Right lobe of liver (tissue), 6 donors: ENCODE measurements at regions not wholly inside any gene's neighbourhood (a gene's known extent, or its start where the extent isn't known, plus 50 kb on each side); places are given as distances from the start of the nearest gene placed in this dataset.

Experiments used
- ATAC-seq, 4 donors: fragments of 200-7000 bp; cut with Tn5 transposase; one replicate each; pipeline ENCODE4 v1.9.1; 2020; ENCODE audit warnings: mild to moderate bottlenecking in 4 of 4, moderate library complexity in 4 of 4
- DNase-seq, 3 donors: peaks; one replicate each; pipeline ENCODE4 v3.0.0-alpha.2; 2020
- H3K27ac ChIP-seq, 3 donors: fragments of 200-600 bp; one replicate each; pipeline ENCODE4 v1.8.0; 2022
- H3K27me3 ChIP-seq, 2 donors: fragments of 200-600 bp; one replicate each; pipeline ENCODE4 v1.8.0; 2022
- H3K36me3 ChIP-seq, 4 donors: fragments of 200-600 bp; sonication (generic) in 1 of 4; one replicate each; pipeline versions ENCODE4 v1.5.1 to v1.8.0; 2017 to 2022; ENCODE audit warnings: control low read depth in 1 of 4
- H3K4me1 ChIP-seq, 4 donors: fragments of 200-600 bp; sonication (generic) in 1 of 4; one replicate each; pipeline versions ENCODE4 v1.5.1 to v1.8.0; 2017 to 2022; ENCODE audit warnings: control low read depth in 1 of 4
- H3K4me3 ChIP-seq, 3 donors: fragments of 200-600 bp; one replicate each; pipeline ENCODE4 v1.8.0; 2022
- H3K9me3 ChIP-seq, 4 donors: fragments of 200-600 bp; sonication (generic) in 1 of 4; one replicate each; pipeline versions ENCODE4 v1.5.1 to v1.8.0; 2017 to 2022; ENCODE audit warnings: control low read depth in 1 of 4
- POLR2A ChIP-seq: fragments of 450-650 bp; IDR thresholded peaks from one replicate; pipeline ENCODE4 v1.6.1; 2017; ENCODE audit warnings: antibody characterized with exemption, mild to moderate bottlenecking
- WGBS: methylation state at CpG from one replicate; pipeline ENCODE4 v1.1.6; 2018; ENCODE audit warnings: low coverage, low lambda C conversion rate; ENCODE audit not compliant: insufficient coverage; ENCODE audit errors: missing lambda C conversion rate; 5-methylcytosine and 5-hydroxymethylcytosine counted together
- intact Hi-C, 2 donors: fragments of 100-400 bp; cut with DNase I; formaldehyde crosslinking; loops; one replicate each; pipeline versions ENCODE4 v1.11.2 to v1.14.1; 2022
- TF ChIP-seq, protein P1 (sequence below), 4 donors: fragments of 200-600 bp in 3 of 4; fragments of 450-650 bp in 1 of 4; IDR thresholded peaks; one replicate each; pipeline versions ENCODE4 v1.5.1 to v1.8.0; 2016 to 2022; ENCODE audit warnings: antibody characterized with exemption in 4 of 4, mild to moderate bottlenecking in 2 of 4
- donor health status: DM: no; HTN: yes; CAD: no.
- donor health status: DM: no; HTN: no; CAD: no.
- donor health status: DM: no; HTN: no; CAD: no.
- donor health status: DM: no; HTN: yes; CAD: no.
- donor health status: DM: no; HTN: yes; CAD: no.

DNA sequence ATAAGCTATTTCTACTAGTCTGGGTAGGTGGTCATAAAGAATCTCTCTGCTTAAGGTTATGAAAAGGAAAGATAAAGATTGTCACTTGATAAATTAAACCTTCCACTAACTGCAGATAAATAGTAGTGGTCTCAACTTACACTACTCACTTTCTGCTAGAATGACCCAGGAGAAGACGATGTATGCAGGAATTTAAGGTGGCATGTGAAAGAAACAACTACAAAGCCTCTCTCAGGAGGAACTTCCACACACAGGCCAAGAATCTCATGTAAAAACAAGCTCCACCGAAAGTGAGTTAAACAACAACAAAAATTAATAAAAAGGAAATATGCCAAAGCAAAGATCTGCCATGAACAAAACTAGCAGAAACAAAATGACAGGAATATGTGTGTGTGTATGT is 165.4 kb downstream of the CDC14C start:
- no peaks in the 10 kb centered on the region for H3K27me3 ChIP-seq
- DNase-seq (no peak), ATAC-seq (no peak)
- no peaks in the 10 kb centered on the region for H3K9me3 ChIP-seq
- H3K4me1 ChIP-seq: no peaks in the 10 kb centered on the region
- WGBS: 16% methylated on average over 2 of the region's 2 CpGs
- no peak overlapping the region for H3K4me3 ChIP-seq
- intact Hi-C loops: no loop called here
- TF ChIP-seq POLR2A: no peak
- TF ChIP-seq, protein P1, sequence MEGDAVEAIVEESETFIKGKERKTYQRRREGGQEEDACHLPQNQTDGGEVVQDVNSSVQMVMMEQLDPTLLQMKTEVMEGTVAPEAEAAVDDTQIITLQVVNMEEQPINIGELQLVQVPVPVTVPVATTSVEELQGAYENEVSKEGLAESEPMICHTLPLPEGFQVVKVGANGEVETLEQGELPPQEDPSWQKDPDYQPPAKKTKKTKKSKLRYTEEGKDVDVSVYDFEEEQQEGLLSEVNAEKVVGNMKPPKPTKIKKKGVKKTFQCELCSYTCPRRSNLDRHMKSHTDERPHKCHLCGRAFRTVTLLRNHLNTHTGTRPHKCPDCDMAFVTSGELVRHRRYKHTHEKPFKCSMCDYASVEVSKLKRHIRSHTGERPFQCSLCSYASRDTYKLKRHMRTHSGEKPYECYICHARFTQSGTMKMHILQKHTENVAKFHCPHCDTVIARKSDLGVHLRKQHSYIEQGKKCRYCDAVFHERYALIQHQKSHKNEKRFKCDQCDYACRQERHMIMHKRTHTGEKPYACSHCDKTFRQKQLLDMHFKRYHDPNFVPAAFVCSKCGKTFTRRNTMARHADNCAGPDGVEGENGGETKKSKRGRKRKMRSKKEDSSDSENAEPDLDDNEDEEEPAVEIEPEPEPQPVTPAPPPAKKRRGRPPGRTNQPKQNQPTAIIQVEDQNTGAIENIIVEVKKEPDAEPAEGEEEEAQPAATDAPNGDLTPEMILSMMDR (IDR thresholded peaks at IDR 0.05): no peak
- H3K27ac ChIP-seq: no peak overlapping the region
- no peaks in the 10 kb centered on the region for H3K36me3 ChIP-seq

DNA sequence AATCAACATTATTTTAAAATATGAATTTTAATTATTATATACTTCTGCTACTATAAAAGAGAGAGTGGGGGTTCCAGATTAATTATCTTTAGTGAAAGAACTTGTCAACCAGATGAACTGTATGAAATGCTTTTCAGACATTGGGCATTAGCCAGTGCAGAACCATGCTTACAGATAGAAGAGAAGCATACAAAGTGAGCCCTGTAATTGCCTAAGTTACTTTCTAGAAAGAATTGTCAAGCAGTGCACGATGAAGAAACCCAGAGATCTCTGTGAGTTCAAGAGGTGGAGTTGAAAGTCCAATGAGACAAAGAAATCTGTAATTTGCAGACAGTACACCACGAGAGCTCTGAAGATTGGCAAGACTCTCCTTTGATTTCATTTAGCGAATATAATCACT is 166.7 kb downstream of the CDC14C start:
- ATAC-seq (no peak), DNase-seq (no peak)
- TF ChIP-seq, protein P1 (IDR thresholded peaks at IDR 0.05): no peak
- no peak for TF ChIP-seq POLR2A
- intact Hi-C loops: no loop called here
- no peaks in the 10 kb centered on the region for H3K4me1 ChIP-seq
- H3K27me3 ChIP-seq: no peaks in the 10 kb centered on the region
- 40% methylated on average over 3 of the region's 3 CpGs for WGBS
- H3K4me3 ChIP-seq: no peak overlapping the region
- H3K36me3 ChIP-seq: no peaks in the 10 kb centered on the region
- no peaks in the 10 kb centered on the region for H3K9me3 ChIP-seq
- H3K27ac ChIP-seq: no peak overlapping the region

DNA sequence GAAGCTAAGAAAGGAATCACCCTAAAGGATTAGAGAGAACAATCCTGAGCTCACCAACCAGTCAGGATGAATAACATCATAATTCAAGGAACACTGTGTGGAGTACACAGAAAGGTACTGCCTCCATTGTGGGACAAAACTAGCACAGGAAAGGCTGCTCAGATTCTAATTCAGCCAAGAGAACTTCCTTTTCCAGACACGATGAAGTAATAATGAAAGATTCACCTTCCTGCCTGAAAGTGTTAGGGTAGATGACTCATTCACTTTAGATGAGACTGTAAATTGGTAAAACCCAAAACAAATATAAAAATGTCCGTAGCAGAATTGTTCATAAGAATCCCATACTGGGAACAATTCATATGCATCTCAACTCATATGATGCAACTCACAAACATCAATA is 167.2 kb downstream of the CDC14C start:
- intact Hi-C loops: no loop called here
- DNase-seq: no peak
- 29% methylated on average over 2 of the region's 2 CpGs for WGBS
- Histone ChIP-seq H3K9me3 (no peaks in the 10 kb centered on the region), H3K36me3 (no peaks in the 10 kb centered on the region), H3K4me1 (no peaks in the 10 kb centered on the region), H3K27ac (no peak overlapping the region), H3K4me3 (no peak overlapping the region), H3K27me3 (no peaks in the 10 kb centered on the region)
- ATAC-seq: no peak
- TF ChIP-seq POLR2A: no peak
- TF ChIP-seq, protein P1 (IDR thresholded peaks at IDR 0.05): no peak

DNA sequence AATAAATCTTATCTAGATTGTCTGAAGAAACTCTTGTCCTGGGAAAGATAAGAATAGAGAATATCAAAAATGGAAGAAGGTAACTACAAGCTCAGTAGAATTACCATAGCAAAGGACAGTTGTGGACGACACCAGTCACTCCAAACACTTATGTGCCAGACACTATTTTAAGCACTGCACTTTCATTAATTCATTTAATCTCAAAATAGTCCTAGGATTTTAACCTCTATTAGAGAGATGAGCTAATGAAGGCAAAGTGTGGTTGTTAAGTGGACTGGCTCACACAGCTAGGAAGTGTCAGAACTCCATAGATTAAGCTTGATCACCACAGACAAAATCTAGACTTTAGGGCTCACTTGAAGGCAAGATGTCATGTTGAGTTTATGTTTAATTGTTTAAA is 168.9 kb downstream of the CDC14C start:
- Histone ChIP-seq H3K4me1 (no peaks in the 10 kb centered on the region), H3K36me3 (no peaks in the 10 kb centered on the region), H3K27ac (no peak overlapping the region), H3K4me3 (no peak overlapping the region), H3K9me3 (no peaks in the 10 kb centered on the region), H3K27me3 (no peaks in the 10 kb centered on the region)
- ATAC-seq (no peak), DNase-seq (no peak)
- TF ChIP-seq, protein P1 (IDR thresholded peaks at IDR 0.05): no peak
- no peak for TF ChIP-seq POLR2A
- WGBS: 19% methylated on average over 1 of the region's 1 CpG
- intact Hi-C loops: no loop called here

DNA sequence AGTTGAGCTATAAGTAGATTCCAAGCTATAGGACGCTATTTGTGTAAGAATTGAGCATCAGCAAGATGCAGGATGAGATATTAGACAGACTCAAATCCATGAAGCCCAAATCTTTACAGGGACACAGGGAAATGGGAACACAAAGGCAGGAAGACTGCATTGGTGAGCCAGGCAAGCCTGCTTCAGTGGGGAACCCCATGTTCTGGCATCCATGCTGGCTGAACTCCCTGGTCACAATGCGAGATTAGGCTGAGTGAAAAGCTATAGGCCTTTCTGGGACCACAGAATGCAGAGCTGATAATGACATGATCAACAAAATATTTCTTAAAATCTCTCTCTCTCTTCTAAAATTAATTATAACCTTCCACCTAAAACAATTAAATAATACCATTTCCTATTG is 170.5 kb downstream of the CDC14C start:
- H3K27ac ChIP-seq: no peak overlapping the region
- no peaks in the 10 kb centered on the region for H3K4me1 ChIP-seq
- H3K36me3 ChIP-seq: no peaks in the 10 kb centered on the region
- TF ChIP-seq POLR2A: no peak
- TF ChIP-seq, protein P1 (IDR thresholded peaks at IDR 0.05): no peak
- ATAC-seq: no peak
- no peak for DNase-seq
- no peaks in the 10 kb centered on the region for H3K27me3 ChIP-seq
- no peaks in the 10 kb centered on the region for H3K9me3 ChIP-seq
- no peak overlapping the region for H3K4me3 ChIP-seq
- 44% methylated on average over 2 of the region's 2 CpGs for WGBS
- intact Hi-C loops: no loop called here
